Dedifferentiated amniotic fluid mesenchymal stem cell (primary cell): ENCODE measurements at regions not wholly inside any gene's neighbourhood (a gene's known extent, or its start where the extent isn't known, plus 50 kb on each side); places are given as distances from the start of the nearest gene placed in this dataset.
"Not testable (repeated sequence)": the region's sequence is repeated elsewhere in the genome, so short reads cannot be mapped to it uniquely, and the experiment has no call there.

ENCODE experiments used
- DNase-seq: peaks from one replicate; pipeline ENCODE4 v3.0.0-alpha.2; 2016; ENCODE audit errors: extremely low spot score

DNA sequence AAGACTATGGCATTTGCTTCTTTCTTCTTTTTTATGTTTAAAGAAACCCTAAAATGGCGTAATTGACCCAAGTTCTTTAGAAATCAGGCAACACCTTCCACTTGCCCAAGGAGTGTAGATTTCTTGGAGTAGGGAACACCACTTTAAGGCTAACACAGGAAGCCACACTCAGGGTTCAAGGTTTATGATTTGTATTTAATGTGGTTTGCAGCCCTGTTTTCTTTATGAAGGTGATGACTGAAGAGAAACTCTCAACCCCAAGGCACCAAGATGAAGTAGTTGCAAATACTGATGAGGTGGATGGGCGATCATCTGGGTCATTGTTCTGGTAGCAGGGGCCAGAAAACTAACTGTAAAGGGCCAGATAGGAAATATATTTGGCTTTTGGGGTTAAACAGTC lies 101.1 kb downstream of the DLEU7 start:
- DNase-seq: no peak

DNA sequence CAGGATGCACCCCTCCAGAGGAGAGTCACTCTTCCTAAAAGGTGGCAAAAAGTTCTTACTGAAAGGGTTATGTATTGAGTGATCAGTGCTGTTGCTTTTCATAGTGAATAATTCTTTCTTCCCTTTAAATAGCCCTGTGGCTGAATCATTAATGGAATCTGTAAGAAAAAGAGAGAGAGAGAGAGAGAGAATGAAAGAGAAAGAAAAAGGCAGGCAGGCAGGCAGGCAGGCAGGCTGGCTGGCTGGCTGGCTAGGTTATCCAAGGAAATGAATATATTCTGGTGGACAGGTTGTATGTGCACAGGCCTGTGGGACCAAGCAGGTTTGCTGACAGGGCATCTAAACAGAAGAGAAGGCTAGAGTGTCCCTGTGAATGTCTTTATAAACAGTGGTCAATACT lies 100.5 kb downstream of the DLEU7 start:
- no peak for DNase-seq

DNA sequence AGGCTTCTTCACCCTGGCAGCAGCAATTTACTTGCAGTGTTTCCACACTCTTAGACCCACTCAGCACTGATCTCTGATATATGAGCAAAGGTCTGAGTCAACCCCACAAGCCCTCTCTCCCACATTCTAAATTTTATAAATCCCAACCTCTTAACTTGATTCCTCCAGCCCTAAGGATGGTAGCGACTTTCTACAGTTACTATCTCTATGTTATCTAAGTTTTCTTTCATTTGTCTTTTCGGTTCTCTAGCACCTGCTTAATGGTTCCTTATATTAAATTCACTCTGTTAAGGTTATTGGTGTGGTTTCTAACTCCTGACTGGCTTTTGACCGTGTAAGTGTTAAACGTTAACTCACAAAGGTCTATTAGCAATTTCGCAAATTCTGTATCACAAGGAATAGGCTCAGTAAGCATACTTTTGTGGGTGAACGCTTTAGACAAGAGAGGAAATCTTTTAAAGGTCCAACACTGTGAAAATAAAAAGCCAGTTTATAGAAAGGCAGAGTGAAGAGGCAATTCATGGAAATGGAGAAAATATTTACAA lies 99.3 kb downstream of the DLEU7 start:
- no peak for DNase-seq

DNA sequence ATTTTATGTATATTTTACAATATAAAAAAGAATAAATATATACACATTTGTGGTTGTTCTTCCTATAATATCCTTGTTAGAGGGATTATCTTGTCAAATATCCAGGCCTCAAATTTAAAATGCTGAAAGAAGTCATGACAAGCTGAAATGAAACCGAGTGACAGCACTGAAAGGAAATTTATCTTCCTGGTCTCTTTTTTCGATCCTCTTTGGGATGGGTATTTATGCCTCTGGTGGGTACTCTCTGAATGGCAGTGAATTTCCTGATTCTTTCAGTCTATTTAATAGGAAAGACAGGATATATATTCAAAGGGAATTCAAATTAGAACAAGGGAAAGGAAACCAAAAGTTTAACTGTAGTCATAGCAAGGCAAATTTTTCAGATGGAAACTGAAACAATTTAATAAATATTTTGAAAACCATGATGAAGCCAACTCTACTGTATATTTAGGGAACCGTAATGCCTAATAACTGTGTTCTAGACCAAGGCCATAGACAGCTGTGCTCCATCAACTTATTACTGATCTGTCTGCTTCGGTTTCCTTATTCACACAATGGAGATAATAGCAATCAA lies 97.9 kb downstream of the DLEU7 start:
- no peak for DNase-seq

DNA sequence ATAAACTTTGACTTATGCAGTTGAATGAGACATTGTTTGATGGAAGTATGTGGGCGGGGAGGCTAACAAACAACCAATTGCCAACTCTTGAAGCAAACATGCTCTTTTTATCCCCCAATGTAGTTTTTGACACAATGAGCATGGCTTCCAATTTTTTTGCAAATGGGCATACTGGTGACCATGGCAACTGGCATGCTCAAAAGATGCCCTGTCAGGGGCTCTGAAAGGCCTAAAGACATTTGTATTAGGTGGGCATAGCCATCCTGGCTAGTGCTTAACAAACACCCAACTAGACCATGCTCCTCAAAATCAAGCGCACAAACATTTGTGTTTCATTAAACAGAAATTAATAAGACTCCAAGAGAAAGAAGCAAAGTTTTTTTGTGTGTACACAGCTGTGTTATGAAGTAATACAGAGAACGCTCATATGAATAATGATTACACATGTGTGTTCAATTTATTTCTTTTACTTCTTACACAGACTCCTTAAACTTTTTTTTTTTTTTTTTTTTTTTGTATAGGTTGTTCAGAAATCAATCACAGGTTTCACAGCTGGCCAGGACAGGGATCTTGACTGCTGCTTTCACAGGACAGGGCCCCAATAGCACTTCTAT lies 95.6 kb downstream of the DLEU7 start:
- DNase-seq: no peak

DNA sequence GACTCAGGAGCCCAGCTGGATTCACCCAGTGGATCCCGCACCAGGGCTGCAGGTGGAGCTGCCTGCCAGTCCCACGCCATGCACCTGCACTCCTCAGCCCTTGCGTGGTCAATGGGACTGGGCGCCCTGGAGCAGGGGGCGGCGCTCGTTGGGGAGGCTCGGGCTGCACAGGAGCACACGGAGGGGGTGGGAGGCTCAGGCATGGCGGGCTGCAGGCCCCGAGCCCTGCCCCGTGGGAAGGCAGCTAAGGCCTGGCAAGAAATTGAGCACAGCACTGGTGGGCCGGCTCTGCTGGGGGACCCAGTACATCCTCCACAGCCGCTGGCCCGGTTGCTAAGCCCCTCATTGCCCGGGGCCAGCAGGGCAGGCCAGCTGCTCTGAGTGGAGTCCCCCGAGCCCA lies 90.3 kb downstream of the DLEU7 start:
- not testable (repeated sequence) for DNase-seq

DNA sequence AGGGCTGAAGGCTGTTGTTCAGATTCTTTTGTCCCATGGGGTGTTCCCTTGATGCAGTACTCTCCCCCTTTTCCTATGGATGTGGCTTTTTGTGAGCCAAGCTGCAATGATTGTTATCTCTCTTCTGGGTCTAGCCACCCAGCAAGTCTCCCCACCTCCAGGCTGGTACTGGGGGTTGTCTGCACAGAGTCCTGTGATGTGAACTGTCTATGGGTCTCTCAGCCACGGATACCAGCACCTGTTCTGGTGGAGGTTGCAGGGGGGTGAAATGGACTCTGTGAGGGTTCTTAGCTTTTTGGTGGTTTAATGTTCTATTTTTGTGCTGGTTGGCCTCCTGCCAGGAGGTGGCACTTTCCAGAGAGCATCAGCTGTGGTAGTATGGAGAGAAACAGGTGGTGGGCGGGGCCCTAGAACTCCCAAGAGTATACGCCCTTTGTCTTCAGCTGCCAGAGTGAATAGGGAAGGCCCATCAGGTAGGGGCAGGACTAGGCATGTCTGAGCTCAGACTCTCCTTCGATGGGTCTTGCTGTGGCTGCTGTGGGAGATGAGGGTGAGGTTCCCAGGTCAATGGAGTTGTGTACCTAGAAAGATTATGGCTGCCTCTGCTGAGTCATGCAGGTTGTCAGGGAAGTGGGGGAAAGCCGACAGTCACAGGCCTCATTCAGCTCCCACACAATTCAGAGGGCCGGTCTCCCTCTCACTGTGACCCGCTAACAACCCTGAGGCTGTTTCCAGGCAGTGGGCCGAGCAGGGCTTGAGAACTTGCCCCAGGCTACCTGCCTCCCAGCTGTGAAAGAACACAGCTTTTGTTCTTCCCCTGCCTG lies 87.4 kb downstream of the DLEU7 start:
- not testable (repeated sequence) for DNase-seq

DNA sequence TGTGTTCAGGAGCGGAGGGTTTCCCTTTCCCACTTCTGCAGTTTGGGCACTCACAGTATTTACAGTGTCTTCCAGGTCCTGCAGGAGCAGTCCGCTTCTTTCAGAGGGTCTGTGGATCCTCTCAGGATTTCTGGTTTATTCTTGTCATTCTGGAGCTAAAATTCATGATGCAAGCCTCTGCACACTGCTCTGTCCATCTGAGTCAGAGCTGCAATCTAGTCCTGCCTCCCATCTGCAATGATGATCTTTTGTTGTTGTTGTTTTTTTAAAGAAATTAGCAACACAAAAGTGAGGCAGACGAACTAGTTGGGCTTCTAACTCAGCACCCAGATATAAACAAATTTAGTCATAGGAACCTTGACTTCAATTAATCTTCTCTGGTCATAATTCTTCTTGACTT lies 86.5 kb downstream of the DLEU7 start:
- no peak for DNase-seq

DNA sequence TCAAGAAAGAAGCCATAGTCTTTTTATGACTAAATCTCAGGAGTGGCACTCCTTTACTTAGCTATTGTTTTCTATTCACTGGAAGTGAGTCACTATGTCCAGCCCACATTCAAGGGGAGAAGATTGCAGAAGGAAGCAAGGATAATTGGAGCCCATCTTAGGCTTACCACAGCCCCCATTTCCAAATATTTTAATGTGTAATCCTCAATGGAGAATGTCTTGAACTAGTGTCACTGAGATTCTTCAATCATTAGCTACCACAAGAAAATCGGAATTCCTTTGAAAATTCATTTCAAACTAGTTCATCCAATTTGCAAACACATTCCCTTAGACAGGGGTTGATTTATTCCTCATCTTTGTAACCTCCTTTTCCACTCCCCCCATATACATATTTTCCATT lies 84.7 kb downstream of the DLEU7 start:
- no peak for DNase-seq

DNA sequence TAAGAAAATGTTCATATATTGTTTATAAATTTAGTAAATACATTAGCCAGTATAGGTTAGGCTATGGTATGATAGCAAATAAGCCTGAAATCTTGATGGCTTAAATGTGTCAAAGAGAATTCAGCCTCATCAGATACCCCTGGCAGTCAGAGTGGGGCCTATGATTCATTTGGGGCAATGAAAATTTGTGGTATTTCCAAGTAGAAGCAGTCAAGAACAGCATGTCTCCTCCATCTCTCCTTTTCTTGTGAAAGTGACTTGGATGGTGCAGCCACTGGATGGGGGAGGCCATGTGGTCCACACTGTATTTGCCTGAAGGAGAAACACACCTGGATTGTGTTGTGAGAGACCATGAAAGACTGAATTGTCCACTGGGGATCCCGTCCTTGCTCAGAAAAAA lies 82.7 kb downstream of the DLEU7 start:
- no peak for DNase-seq

DNA sequence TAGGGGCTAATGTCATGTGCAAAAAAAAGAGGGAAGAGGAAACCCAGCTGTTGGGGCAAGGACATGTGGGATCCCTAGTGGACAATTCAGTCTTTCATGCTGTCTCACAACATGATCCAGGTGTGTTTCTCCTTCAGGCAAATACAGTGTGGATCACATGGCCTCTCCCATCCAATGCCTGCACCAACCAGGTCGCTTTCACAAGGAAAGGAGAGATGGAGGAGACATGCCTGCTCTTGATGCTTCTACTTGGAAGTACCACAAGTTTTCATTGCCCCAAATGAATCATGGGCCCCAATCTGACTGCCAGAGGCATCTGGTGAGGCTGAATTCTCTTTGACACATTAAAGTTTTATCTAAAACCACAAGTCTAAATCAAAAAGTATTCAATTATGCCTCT lies 82.1 kb downstream of the DLEU7 start:
- no peak for DNase-seq

DNA sequence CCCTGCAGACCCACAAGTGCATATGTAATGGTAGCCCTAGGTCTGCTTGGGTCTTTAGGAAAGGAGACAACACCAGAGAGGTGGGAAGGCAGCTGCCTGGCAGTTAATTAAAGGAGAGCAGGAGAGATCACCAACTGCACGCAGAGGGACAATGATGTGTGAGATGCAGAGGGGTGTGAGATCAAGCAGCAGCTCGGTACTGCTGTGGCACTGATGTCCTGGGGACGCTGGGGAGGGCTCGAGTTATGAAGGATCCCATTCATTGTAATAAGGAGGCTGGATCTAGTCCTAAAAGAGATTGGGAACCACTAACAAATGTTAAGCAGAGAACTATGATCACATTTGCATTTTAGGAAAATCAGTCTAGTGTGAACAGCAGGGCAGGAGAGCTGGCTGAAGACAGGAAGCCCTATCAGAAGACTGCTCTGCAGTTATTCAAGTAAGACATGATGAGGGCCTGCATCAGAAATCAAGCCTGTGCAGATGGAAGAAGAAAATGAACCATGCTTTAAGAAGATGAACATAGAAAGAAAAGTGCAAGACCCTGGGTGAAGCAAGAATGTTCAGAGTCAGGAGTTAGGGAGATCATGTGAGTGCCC lies 80.4 kb downstream of the DLEU7 start:
- no peak for DNase-seq

DNA sequence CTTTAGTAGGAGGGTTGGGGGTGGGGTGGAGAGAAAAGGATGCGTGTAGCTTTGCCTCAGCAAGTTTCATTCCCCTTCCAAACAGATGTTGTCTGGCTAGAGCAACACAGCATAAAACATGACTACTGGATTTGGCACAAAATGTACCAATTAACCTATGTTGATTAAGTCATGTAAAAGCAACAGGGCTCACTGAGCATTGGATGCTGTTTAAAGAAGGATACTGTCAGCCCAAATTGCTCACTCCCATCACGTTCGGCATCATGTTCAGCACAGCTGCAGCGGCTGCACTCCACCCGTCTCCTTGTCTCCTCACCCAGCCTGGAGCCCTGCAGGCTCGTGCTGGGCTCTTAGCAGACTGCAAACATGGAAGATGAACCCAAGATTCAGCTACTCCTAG lies 77.5 kb downstream of the DLEU7 start:
- DNase-seq: no peak

DNA sequence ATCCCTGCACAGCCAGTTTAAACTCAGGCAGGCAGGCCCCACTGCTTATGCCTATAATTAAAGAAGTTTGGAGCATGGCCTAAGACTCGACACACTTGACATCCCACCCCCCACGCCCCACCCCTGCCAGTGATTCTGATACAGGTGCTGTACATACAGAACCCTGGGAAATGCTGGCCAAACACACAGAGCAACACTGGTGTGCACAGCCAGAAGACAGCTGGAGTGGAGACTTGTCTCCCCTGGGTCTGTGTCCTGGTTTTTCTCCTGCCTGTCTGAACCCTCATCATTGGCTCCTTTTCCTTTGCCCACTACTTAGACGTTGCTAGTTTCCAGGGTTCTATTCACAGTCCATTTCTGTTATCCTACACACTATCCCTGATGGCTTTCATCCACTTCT lies 76.8 kb downstream of the DLEU7 start:
- no peak for DNase-seq

DNA sequence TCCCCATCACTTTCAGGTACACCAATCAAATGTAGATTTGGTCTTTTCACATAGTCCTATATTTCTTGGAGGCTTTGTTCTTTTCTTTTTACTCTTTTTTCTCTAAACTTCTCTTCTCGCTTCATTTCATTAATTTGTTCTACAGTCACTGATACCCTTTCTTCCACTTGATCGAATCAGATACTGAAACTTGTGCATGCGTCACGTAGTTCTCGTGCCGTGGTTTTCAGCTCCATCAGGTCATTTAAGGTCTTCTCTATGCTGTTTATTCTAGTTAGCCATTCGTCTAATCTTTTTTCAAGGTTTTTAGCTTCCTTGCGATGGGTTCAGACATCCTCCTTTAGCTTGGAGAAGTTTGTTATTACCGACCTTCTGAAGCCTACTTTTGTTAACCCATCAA lies 70.6 kb downstream of the DLEU7 start:
- not testable (repeated sequence) for DNase-seq
